Fibroblast of skin of left biceps (primary cell): ENCODE measurements at regions not wholly inside any gene's neighbourhood (a gene's known extent, or its start where the extent isn't known, plus 50 kb on each side); places are given as distances from the start of the nearest gene placed in this dataset.

Experiments used
- DNase-seq, 2 experiments: peaks; one replicate each; pipeline ENCODE4 v3.0.0-alpha.2; 2013; ENCODE audit warnings: low read depth in 2 of 2

GRCh38 chr3:117708601-117709000 is 999.0 kb downstream of the TUSC7 start:
- no peak for DNase-seq

DNA sequence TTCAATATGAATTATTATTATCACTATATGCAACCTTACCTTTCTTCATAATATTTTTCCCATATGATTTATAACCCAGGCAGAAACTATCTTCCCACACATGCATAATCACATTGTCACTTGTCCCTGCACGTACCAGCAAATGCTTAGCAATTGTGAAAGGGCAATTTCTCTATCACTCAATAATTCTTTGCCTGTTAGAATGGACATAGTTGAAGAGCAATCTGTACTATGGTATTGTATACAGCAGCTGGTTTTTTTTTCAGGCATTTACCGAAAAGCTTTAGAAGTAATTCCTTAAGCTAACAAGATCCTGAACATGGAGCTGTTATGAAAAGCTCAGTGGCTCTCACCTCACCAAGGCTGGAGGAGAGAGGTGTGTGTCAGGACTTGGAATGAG is 999.5 kb downstream of the TUSC7 start:
- DNase-seq, result no peak

- no peak for DNase-seq
Measured at GRCh38 chr3:117710501-117710900, 1000.9 kb downstream of the TUSC7 start.

- DNase-seq, result no peak
Measured at GRCh38 chr3:117719316-117719926, 1009.8 kb downstream of the TUSC7 start.

- no peak for DNase-seq
Measured at GRCh38 chr3:117721866-117722265, 1012.3 kb downstream of the TUSC7 start.

GRCh38 chr3:117722856-117723255 is 1013.3 kb downstream of the TUSC7 start:
- DNase-seq, result no peak

DNA sequence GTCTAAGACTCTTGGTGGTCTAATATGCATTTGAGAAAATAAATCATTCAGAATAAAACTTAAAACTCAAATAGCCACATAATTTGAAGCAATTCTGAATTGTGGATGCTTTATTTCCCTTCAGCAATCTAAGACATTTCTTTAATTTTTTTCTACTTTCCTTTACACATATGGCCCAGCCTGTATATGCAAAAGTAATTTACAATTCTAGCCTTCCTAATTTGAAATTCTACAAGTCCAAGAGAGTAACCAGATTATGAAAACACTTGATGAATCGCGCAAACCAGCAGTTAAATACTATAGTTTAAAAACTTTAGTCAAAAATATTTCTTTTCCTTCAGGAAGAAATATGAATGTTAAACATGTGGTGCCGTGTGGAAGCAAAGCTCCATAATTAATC is 1014.2 kb downstream of the TUSC7 start:
- DNase-seq, result no peak

- DNase-seq, result no peak
Measured at GRCh38 chr3:117725314-117725713, 1015.7 kb downstream of the TUSC7 start.

- DNase-seq, result no peak
Measured at GRCh38 chr3:117726776-117727175, 1017.2 kb downstream of the TUSC7 start.

GRCh38 chr3:117728226-117728625 is 1018.6 kb downstream of the TUSC7 start:
- DNase-seq, result no peak

DNA sequence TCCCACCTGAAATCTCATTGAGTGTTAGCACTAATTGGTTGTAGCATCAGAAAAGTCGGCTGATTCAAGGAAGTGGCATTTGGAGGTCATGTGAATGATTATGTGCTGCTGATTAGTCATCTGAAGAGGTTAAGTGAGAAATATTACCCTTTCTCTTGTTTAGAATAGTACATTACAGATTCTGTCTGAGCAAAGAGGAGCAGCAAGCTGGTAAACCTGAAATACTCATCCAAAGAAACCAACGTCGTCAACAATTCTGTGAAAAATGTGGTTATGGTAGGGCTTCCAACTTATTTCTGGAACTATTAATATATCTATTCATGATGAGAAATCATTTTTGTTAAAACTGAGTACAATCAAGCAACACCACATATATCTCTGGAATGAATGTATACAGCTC is 1024.9 kb downstream of the TUSC7 start:
- peak; percentile 75 to 84 for DNase-seq

DNA sequence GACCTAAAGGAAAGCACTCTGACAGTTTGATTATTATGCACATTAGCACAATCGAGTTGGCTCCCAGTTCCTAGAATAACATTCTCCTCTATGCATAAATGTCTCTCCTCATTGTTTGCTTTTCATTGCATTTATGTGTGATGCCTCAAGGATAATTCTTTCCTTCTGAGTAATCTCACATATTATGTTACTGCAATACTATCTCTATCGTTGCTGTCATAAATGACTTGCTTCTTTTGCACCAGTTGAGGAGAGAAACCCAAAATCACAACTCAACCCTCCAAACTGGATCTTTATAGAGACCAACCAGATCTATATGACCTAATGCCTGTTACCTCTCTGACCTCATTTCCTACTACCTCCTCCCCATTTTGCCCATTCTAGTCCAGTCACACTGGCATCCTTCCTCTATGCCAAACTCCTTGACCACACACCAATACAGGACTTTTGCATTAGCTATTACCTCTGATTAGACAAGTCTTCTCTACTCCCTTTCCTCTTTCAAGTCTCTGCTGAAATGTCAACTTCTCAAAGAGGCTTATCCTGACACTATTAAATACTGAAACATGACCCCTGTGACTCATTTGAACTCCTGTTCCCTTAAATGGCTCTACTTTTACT is 1026.0 kb downstream of the TUSC7 start:
- peak; percentile 70 for DNase-seq

DNA sequence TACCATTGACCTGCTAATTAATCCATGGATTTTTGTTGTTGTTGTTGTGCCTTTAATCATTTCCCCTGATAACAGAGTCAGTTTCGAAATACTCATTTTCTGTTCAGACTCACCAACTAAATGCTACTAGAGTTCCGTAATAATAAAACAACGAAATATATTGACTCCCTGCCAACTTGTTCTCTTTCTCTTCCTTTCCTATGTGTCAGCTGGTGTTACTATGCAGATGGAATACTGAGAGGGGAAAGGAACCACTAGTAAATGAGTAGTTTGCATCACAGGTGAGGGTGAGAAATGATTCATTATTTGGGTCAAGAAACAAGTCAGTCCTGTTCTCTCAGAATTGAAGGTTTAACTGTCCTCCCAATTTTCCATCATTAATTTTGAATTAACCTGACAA is 1027.3 kb downstream of the TUSC7 start:
- DNase-seq, result no peak

GRCh38 chr3:117743993-117744392 is 1034.4 kb downstream of the TUSC7 start:
- DNase-seq, result no peak

DNA sequence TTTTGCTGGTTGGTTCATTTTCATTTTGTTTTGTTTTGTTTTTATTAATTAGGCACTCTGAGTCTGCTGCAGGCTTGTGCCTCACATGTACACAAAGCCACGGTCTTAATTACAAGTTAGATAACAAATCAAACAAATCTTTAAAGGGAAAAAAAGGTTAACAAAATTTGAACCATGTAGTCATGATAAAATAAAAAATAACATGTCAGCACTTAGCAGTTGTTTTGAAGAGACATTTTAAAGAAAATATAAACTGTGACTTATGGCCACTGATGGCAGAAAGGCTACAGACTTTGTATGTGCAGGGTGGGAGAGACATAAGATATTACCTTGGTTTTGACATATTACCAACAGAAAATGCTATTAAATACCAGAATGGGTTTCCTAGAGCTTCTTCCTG is 1035.4 kb downstream of the TUSC7 start:
- DNase-seq, result no peak

GRCh38 chr3:117745516-117745915 is 1035.9 kb downstream of the TUSC7 start:
- DNase-seq, result no peak

DNA sequence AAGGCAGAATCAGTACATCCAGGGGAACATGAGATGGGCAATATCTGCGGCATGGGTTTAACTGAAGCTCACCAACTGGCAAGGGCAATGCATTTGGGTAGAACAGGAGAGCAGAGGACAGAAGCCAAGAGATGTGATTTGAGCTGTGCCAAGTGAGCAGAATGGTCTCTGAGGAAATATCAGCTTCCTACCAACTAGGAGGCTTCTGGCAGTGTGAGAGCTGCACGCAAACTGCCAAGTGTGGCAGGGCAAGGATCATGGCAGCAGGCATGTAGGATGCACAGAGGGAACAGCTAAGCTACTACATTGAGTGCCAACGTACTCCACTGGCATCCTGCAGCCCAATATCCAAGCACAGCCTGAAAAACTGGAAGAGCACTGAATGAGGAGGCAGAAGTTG is 1036.5 kb downstream of the TUSC7 start:
- DNase-seq, result no peak

DNA sequence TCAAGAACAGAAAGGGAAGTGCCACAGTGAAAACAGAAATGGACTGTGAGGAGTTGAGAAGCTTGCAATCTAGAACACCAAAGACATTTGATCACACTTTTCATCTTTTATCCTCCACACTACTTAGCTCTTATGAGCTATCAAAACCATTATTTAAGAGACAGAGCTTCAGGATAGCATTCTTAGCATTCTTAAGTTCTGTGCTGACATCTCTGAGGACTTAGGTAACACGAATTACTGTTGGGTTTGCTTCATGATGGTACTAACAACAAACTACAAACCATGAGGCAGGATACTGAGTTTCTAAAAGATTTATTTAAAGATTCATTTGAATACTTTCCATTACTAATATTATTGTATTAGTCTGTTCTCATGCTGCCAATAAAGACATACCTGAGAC is 1038.6 kb downstream of the TUSC7 start:
- DNase-seq, result no peak

- DNase-seq, result no peak
Measured at GRCh38 chr3:117750674-117751269, 1041.2 kb downstream of the TUSC7 start.

GRCh38 chr3:117751651-117752050 is 1042.1 kb downstream of the TUSC7 start:
- no peak for DNase-seq

DNA sequence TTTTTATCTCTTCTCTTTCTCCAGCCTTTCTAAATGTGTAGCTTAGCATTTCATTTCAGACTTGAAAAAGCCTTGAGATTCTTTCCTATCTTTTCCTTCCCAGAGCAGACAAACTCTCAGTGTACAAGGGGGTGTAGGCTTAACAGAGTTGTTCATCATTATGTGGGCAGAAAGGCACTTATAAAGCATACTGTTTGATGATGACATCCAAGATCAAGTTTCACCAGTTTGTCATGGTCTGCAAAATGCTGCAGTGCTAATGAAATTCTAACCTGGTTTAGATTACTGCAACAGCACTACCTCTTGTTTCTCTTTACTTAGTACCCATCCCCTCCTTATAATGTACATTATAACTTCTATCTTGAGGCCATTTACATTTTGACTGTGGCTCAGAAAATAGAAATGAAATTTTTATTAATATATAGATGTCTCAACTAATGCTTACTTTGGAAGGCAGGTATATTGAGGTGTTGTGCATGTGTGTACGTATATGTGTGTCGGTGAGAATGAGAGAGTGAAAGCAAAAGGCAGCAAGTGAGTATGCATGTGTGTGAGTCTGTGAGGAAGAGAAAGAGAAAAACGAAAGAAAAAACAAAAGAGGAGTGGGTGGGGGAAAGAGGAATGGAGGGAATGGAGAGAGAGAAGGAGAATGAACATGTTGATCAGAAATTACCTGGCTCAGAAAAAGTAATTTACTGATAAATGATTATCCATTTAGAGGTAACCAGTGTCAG is 1043.6 kb downstream of the TUSC7 start:
- peak; percentile 72 to 74 for DNase-seq

GRCh38 chr3:117754058-117754457 is 1044.5 kb downstream of the TUSC7 start:
- DNase-seq, result no peak

GRCh38 chr3:117754841-117755240 is 1045.3 kb downstream of the TUSC7 start:
- no peak for DNase-seq
